K562 (cell line): ENCODE measurements at regions not wholly inside any gene's neighbourhood (a gene's known extent, or its start where the extent isn't known, plus 50 kb on each side); places are given as distances from the start of the nearest gene placed in this dataset.

Experiments used
- ATAC-seq: fragments of 200-7000 bp; cut with Tn5 transposase; 3 replicates; pipeline ENCODE4 v1.9.1; 2020; ENCODE audit warnings: moderate library complexity
- BruUV-seq: library from RNA; stranded (reverse); fragments of 400-500 nt; replicated peaks from 2 replicates; lab custom pipeline; 2021; lab: Mats Ljungman, UMichigan
- CTCF ChIA-PET: fragments of 300-600 bp; formaldehyde crosslinking; extraction: SDS; loops from one replicate; lab custom pipeline; 2021; ENCODE audit warnings: low intra/inter-chr PET ratio; lab: Yijun Ruan, JAX
- POLR2A ChIA-PET: fragments of 300-600, 350-650 bp; sonication (Branson Sonifier 250); formaldehyde crosslinking; extraction: SDS; loops from one replicate; lab custom pipeline; 2021; ENCODE audit warnings: antibody characterized with exemption, inconsistent platforms; lab: Yijun Ruan, JAX
- DNase-seq, 4 experiments: peaks; one replicate each; pipeline versions ENCODE4 v3.0.0 to v3.0.0-alpha.2; 2011 to 2018; ENCODE audit warnings: low spot score in 3 of 4, mixed read lengths in 3 of 4; ENCODE audit errors: extremely low read depth in 1 of 4
- FAIRE-seq: peaks from 2 replicates; lab custom pipeline; 2011; peaks lifted over from hg19 to GRCh38; lab: Jason Lieb, UNC
- H2AFZ ChIP-seq: 2 replicates; pipeline ENCODE4 v1.6.0; 2011; ENCODE audit warnings: low read depth, low read length, control low read depth, inconsistent platforms
- H3K27ac ChIP-seq: fragments of 200-600 bp; 3 replicates; pipeline ENCODE4 v1.8.0; 2011; ENCODE audit warnings: low read depth, mild to moderate bottlenecking, control low read depth, inconsistent platforms, low read length, moderate library complexity, mixed read lengths; ENCODE audit errors: extremely low read depth
- H3K27me3 ChIP-seq, 2 experiments: fragments of 300-600 bp in 1 of 2; 2 replicates in 1 of 2; 3 replicates in 1 of 2; pipeline versions ENCODE4 v1.6.0 to v1.8.0; 2011; ENCODE audit warnings: inconsistent platforms in 2 of 2, low read length in 2 of 2, mild to moderate bottlenecking in 1 of 2, mixed read lengths in 1 of 2, moderate library complexity in 1 of 2; ENCODE audit not compliant: control insufficient read depth in 2 of 2, insufficient read depth in 2 of 2
- H3K36me3 ChIP-seq: fragments of 300-600 bp; 3 replicates; pipeline ENCODE4 v1.8.0; 2011; ENCODE audit warnings: mild to moderate bottlenecking, low read length, inconsistent platforms; ENCODE audit not compliant: control insufficient read depth, insufficient read depth
- H3K4me1 ChIP-seq, 2 experiments: fragments of 200-600 bp in 1 of 2; replicated peaks in 1 of 2; 2 replicates in 1 of 2; 3 replicates in 1 of 2; pipeline versions ENCODE4 v1.5.1 to v1.8.0; 2011; ENCODE audit warnings: inconsistent platforms in 2 of 2, low read length in 2 of 2, mild to moderate bottlenecking in 1 of 2, mixed read lengths in 1 of 2, moderate library complexity in 1 of 2; ENCODE audit not compliant: control insufficient read depth in 2 of 2, insufficient read depth in 2 of 2
- H3K4me2 ChIP-seq: 2 replicates; pipeline ENCODE4 v1.6.1; 2011; ENCODE audit warnings: low read length, control low read depth, inconsistent platforms, mixed read lengths; ENCODE audit not compliant: insufficient read depth
- H3K4me3 ChIP-seq: fragments of 200-600 bp; sonication (generic), shearing (Covaris generic); 2 replicates; pipeline ENCODE4 v1.5.1; 2016; ENCODE audit warnings: control low read depth, inconsistent platforms
- H3K79me2 ChIP-seq: fragments of 200-600 bp; 3 replicates; pipeline ENCODE4 v1.8.0; 2011; ENCODE audit warnings: low read length, inconsistent platforms; ENCODE audit not compliant: control insufficient read depth, insufficient read depth
- H3K9ac ChIP-seq, 2 experiments: 2 replicates each; pipeline versions ENCODE4 v1.6.0 to v1.6.1; 2011; ENCODE audit warnings: low read depth in 2 of 2, low read length in 2 of 2, control low read depth in 1 of 2, inconsistent platforms in 1 of 2, mild to moderate bottlenecking in 1 of 2, mixed read lengths in 1 of 2; ENCODE audit not compliant: insufficient read depth in 1 of 2
- H3K9me1 ChIP-seq: one replicate; pipeline ENCODE4 v1.6.0; 2011; ENCODE audit warnings: inconsistent platforms, mild to moderate bottlenecking, low read length, moderate library complexity; ENCODE audit not compliant: control insufficient read depth, insufficient read depth
- H3K9me3 ChIP-seq: replicated peaks from 2 replicates; pipeline ENCODE4 v1.5.1; 2011; ENCODE audit warnings: low read depth, low read length, inconsistent platforms; ENCODE audit not compliant: control insufficient read depth, insufficient read depth
- H4K20me1 ChIP-seq: replicated peaks from 2 replicates; pipeline ENCODE4 v1.6.1; 2011; ENCODE audit warnings: low read length, inconsistent platforms, mixed read lengths; ENCODE audit not compliant: control insufficient read depth, insufficient read depth
- CBX2 ChIP-seq: fragments of 200-600 bp; sonication (generic); IDR thresholded peaks from one replicate; pipeline ENCODE4 v1.6.1; 2012; ENCODE audit warnings: mild to moderate bottlenecking, low read length, inconsistent platforms; ENCODE audit not compliant: insufficient read depth, poor library complexity, severe bottlenecking
- CBX3 ChIP-seq, 2 experiments: IDR thresholded peaks; 1 replicate in 1 of 2; 2 replicates in 1 of 2; pipeline ENCODE4 v1.6.1; 2012; ENCODE audit warnings: inconsistent platforms in 2 of 2, low read length in 2 of 2, borderline replicate concordance in 1 of 2, control low read depth in 1 of 2
- CEBPG ChIP-seq, 3 experiments: fragments of 200-800 bp in 1 of 3; sonication (Bioruptor generic) in 1 of 3; sonication (generic) in 1 of 3; formaldehyde crosslinking in 1 of 3; IDR thresholded peaks in 2 of 3; conservative IDR thresholded peaks in 1 of 3; 2 replicates each; pipeline versions ENCODE4 v1.6.1 to v1.8.0; 2016 to 2022; ENCODE audit warnings: missing compliant biosample characterization in 2 of 3, missing genetic modification characterization in 2 of 3, mild to moderate bottlenecking in 1 of 3, missing genetic modification reagents in 1 of 3
- ERF ChIP-seq: fragments of 450-650 bp; formaldehyde crosslinking; IDR thresholded peaks from 2 replicates; pipeline ENCODE4 v1.4.0; 2020; ENCODE audit warnings: mild to moderate bottlenecking, mixed read lengths
- ETV5 ChIP-seq: sonication (generic); formaldehyde crosslinking; IDR thresholded peaks from 2 replicates; pipeline ENCODE4 v1.4.0; 2020; ENCODE audit warnings: low read depth, mild to moderate bottlenecking, missing genetic modification reagents
- GABPA ChIP-seq: fragments of 200-800 bp; sonication (Bioruptor generic); conservative IDR thresholded peaks from 2 replicates; pipeline ENCODE4 v1.6.1; 2016; ENCODE audit warnings: low read depth, missing genetic modification characterization, missing compliant biosample characterization
- KLF1 ChIP-seq: fragments of 450-650 bp; IDR thresholded peaks from 2 replicates; pipeline ENCODE4 v1.6.1; 2016; ENCODE audit warnings: missing genetic modification characterization, missing compliant biosample characterization
- MYC ChIP-seq, 2 experiments: fragments of 250-450 bp in 1 of 2; sonication (Bioruptor Pico) in 1 of 2; IDR thresholded peaks; 2 replicates each; pipeline versions ENCODE4 v1.5.1 to v1.6.1; 2012 to 2021; ENCODE audit warnings: low read depth in 2 of 2, borderline replicate concordance in 1 of 2, improper control_type of control experiment in 1 of 2, low read length in 1 of 2, mild to moderate bottlenecking in 1 of 2, moderate library complexity in 1 of 2
- SMAD2 ChIP-seq: fragments of 150-350 bp; IDR thresholded peaks from 2 replicates; pipeline ENCODE4 v1.6.1; 2014; ENCODE audit warnings: low read depth, mild to moderate bottlenecking, low read length
- ZNF785 ChIP-seq: fragments of 250-450 bp; sonication (Bioruptor Pico); IDR thresholded peaks from 2 replicates; pipeline ENCODE4 v1.4.0; 2020; ENCODE audit warnings: mild to moderate bottlenecking
- WGBS: fragments of 100-300 bp; shearing (Covaris generic); methylation state at CpG from one replicate; pipeline ENCODE4 v1.1.6; 2016; ENCODE audit warnings: low coverage, mixed read lengths; ENCODE audit not compliant: insufficient coverage; ENCODE audit errors: missing lambda C conversion rate; 5-methylcytosine and 5-hydroxymethylcytosine counted together
- in situ Hi-C: fragments of 300-500 bp; cut with MboI; formaldehyde crosslinking; loops from 4 replicates; pipeline ENCODE4 v1.15.0; 2018; ENCODE audit warnings: inconsistent platforms, mixed read lengths
- intact Hi-C: fragments of 100-400 bp; cut with micrococcal nuclease; formaldehyde crosslinking; loops from 2 replicates; pipeline ENCODE4 v1.14.2; 2022
- TF ChIP-seq, protein P1 (sequence below): sonication (generic); formaldehyde crosslinking; IDR thresholded peaks from 2 replicates; pipeline ENCODE4 v1.8.0; 2022; ENCODE audit warnings: mild to moderate bottlenecking, missing genetic modification reagents, borderline replicate concordance
- TF ChIP-seq, protein P2 (sequence below): fragments of 450-650 bp; IDR thresholded peaks from 2 replicates; pipeline ENCODE4 v1.6.1; 2014; ENCODE audit warnings: low read depth, mild to moderate bottlenecking, moderate library complexity, borderline replicate concordance
- TF ChIP-seq, protein P3 (sequence below), 2 experiments: fragments of 450-650 bp; IDR thresholded peaks; 2 replicates each; pipeline ENCODE4 v1.6.1; 2018; ENCODE audit warnings: mild to moderate bottlenecking in 2 of 2, low read depth in 1 of 2; ENCODE audit not compliant: partially characterized antibody in 2 of 2

DNA sequence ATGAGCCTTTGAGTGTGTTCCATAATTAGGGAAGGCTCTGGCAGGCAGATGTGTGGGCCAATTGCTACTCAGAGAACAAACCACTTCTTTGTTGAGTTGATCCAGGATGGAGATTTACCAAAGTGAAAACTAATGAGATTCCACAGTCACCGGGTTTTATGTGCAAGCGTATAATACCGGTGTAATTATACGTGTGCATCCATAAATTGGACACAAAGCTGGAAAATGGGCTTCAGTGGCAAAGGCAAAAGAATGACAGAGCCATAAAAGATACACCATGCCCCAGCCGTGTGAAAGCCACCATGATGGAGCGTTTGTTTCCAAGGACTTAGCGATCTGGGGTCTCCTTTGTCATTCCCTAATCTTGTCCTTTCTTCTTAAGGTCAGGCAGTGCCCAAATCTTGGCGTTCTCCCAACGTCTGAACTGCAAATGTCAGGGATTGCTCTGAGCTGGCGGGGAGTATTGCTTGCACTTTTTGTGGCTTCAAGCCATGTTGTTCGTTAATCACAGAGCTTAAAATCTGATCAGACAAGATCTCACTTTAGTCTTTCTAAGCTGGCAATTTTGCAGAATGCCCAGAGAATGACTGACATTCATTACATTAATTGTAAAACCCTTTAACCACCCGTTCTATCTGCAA, 70.1 kb downstream of the NPTX2 start:
- in situ Hi-C loops (no loop called here), intact Hi-C loops (no loop called here)
- H3K4me3 ChIP-seq, result no peak overlapping the region
- H3K27me3 ChIP-seq, result peaks cover 0 to 4% of the 10 kb centered on the region in 2 experiments; a peak in 2 of 5 replicates
- no peaks in the 10 kb centered on the region for H3K4me1 ChIP-seq
- H3K4me2 ChIP-seq, result no peak overlapping the region
- H4K20me1 ChIP-seq, result no peaks in the 10 kb centered on the region
- no peaks in the 10 kb centered on the region for H3K9me3 ChIP-seq
- ChIA-PET POLR2A (no interaction called here), CTCF (no interaction called here)
- no TSS peak for BruUV-seq
- WGBS, result 11% methylated on average over 12 of the region's 12 CpGs
- H3K9ac ChIP-seq, result no peak overlapping the region
- ATAC-seq, result no peak
- no peaks in the 10 kb centered on the region for H3K36me3 ChIP-seq
- H3K27ac ChIP-seq, result no peak overlapping the region
- H2AFZ ChIP-seq, result no peak overlapping the region
- no peak for DNase-seq
- H3K79me2 ChIP-seq, result no peaks in the 10 kb centered on the region
- no peaks in the 10 kb centered on the region for H3K9me1 ChIP-seq
- FAIRE-seq, result no peak
- TF ChIP-seq, protein P1, sequence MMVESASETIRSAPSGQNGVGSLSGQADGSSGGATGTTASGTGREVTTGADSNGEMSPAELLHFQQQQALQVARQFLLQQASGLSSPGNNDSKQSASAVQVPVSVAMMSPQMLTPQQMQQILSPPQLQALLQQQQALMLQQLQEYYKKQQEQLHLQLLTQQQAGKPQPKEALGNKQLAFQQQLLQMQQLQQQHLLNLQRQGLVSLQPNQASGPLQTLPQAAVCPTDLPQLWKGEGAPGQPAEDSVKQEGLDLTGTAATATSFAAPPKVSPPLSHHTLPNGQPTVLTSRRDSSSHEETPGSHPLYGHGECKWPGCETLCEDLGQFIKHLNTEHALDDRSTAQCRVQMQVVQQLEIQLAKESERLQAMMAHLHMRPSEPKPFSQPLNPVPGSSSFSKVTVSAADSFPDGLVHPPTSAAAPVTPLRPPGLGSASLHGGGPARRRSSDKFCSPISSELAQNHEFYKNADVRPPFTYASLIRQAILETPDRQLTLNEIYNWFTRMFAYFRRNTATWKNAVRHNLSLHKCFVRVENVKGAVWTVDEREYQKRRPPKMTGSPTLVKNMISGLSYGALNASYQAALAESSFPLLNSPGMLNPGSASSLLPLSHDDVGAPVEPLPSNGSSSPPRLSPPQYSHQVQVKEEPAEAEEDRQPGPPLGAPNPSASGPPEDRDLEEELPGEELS, result no peak
- TF ChIP-seq CBX2 (no peak), MYC (IDR thresholded peaks at IDR 0.05; ENCODE audit: low read depth, low read length) (no peak), MYC (CRISPR knock-in tag; IDR thresholded peaks at IDR 0.05; ENCODE audit: borderline replicate concordance, low read depth) (no peak), CBX3 (IDR thresholded peaks at IDR 0.05; ENCODE audit: borderline replicate concordance in 1 of 2, low read length in 2 of 2) (no peak), ERF (CRISPR knock-in tag) (no peak), ZNF785 (CRISPR knock-in tag) (no peak), CEBPG (CRISPR knock-in tag; IDR thresholded peaks at IDR 0.05) (no peak), CEBPG (tag; conservative IDR thresholded peaks at IDR 0.05 in 1 of 2, IDR thresholded peaks at IDR 0.05 in 1 of 2) (no peak), GABPA (tag) (no peak), ETV5 (no peak), SMAD2 (no peak), KLF1 (tag) (no peak)
- TF ChIP-seq, protein P2, sequence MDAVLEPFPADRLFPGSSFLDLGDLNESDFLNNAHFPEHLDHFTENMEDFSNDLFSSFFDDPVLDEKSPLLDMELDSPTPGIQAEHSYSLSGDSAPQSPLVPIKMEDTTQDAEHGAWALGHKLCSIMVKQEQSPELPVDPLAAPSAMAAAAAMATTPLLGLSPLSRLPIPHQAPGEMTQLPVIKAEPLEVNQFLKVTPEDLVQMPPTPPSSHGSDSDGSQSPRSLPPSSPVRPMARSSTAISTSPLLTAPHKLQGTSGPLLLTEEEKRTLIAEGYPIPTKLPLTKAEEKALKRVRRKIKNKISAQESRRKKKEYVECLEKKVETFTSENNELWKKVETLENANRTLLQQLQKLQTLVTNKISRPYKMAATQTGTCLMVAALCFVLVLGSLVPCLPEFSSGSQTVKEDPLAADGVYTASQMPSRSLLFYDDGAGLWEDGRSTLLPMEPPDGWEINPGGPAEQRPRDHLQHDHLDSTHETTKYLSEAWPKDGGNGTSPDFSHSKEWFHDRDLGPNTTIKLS, result no peak
- TF ChIP-seq, protein P3, sequence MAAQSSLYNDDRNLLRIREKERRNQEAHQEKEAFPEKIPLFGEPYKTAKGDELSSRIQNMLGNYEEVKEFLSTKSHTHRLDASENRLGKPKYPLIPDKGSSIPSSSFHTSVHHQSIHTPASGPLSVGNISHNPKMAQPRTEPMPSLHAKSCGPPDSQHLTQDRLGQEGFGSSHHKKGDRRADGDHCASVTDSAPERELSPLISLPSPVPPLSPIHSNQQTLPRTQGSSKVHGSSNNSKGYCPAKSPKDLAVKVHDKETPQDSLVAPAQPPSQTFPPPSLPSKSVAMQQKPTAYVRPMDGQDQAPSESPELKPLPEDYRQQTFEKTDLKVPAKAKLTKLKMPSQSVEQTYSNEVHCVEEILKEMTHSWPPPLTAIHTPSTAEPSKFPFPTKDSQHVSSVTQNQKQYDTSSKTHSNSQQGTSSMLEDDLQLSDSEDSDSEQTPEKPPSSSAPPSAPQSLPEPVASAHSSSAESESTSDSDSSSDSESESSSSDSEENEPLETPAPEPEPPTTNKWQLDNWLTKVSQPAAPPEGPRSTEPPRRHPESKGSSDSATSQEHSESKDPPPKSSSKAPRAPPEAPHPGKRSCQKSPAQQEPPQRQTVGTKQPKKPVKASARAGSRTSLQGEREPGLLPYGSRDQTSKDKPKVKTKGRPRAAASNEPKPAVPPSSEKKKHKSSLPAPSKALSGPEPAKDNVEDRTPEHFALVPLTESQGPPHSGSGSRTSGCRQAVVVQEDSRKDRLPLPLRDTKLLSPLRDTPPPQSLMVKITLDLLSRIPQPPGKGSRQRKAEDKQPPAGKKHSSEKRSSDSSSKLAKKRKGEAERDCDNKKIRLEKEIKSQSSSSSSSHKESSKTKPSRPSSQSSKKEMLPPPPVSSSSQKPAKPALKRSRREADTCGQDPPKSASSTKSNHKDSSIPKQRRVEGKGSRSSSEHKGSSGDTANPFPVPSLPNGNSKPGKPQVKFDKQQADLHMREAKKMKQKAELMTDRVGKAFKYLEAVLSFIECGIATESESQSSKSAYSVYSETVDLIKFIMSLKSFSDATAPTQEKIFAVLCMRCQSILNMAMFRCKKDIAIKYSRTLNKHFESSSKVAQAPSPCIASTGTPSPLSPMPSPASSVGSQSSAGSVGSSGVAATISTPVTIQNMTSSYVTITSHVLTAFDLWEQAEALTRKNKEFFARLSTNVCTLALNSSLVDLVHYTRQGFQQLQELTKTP (IDR thresholded peaks at IDR 0.05; ENCODE audit: low read depth in 1 of 2, partially characterized antibody in 2 of 2), result no peak
